Loucy (cell line): ENCODE measurements at regions not wholly inside any gene's neighbourhood (a gene's known extent, or its start where the extent isn't known, plus 50 kb on each side); places are given as distances from the start of the nearest gene placed in this dataset.

Experiments
- H2AFZ ChIP-seq: fragments of 200-600 bp; sonication (generic); 2 replicates; pipeline ENCODE4 v1.6.0; 2016; ENCODE audit warnings: antibody characterized with exemption, mild to moderate bottlenecking, low read length, moderate library complexity
- H3F3A ChIP-seq: fragments of 200-600 bp; 2 replicates; pipeline ENCODE4 v1.6.0; 2016; ENCODE audit warnings: antibody characterized with exemption, low read depth, mild to moderate bottlenecking
- H3K27me3 ChIP-seq: fragments of 200-600 bp; sonication (generic); 2 replicates; pipeline ENCODE4 v1.6.1; 2014; ENCODE audit warnings: low read length, mild to moderate bottlenecking; ENCODE audit not compliant: insufficient read depth, poor library complexity, severe bottlenecking
- H3K36me3 ChIP-seq: fragments of 200-600 bp; sonication (generic); 2 replicates; pipeline ENCODE4 v1.6.1; 2016; ENCODE audit warnings: low read length; ENCODE audit not compliant: insufficient read depth
- H3K4me1 ChIP-seq: fragments of 200-600 bp; sonication (generic); 2 replicates; pipeline ENCODE4 v1.5.1; 2014; ENCODE audit warnings: low read length, mild to moderate bottlenecking; ENCODE audit not compliant: insufficient read depth, poor library complexity, severe bottlenecking
- H3K4me2 ChIP-seq: fragments of 200-600 bp; sonication (generic); 2 replicates; pipeline ENCODE4 v1.6.0; 2014; ENCODE audit warnings: antibody characterized with exemption, low read length, low read depth, mild to moderate bottlenecking; ENCODE audit not compliant: poor library complexity, severe bottlenecking
- H3K4me3 ChIP-seq: fragments of 200-600 bp; sonication (generic); 2 replicates; pipeline ENCODE4 v1.5.1; 2014; ENCODE audit warnings: low read length, mild to moderate bottlenecking, mixed read lengths; ENCODE audit not compliant: poor library complexity, severe bottlenecking
- H3K79me2 ChIP-seq: fragments of 200-600 bp; sonication (generic); 2 replicates; pipeline ENCODE4 v1.6.1; 2014; ENCODE audit warnings: low read length; ENCODE audit not compliant: insufficient read depth
- H3K9ac ChIP-seq: fragments of 200-600 bp; sonication (generic); 2 replicates; pipeline ENCODE4 v1.6.0; 2014; ENCODE audit warnings: mild to moderate bottlenecking, low read depth, low read length, moderate library complexity; ENCODE audit not compliant: poor library complexity, severe bottlenecking
- H3K9me2 ChIP-seq: fragments of 200-600 bp; sonication (generic); replicated peaks from 2 replicates; pipeline ENCODE4 v1.6.1; 2016; ENCODE audit warnings: low read depth, low read length, mixed read lengths
- H3K9me3 ChIP-seq: fragments of 200-600 bp; sonication (generic); 2 replicates; pipeline ENCODE4 v1.6.1; 2014; ENCODE audit warnings: mild to moderate bottlenecking, antibody characterized with exemption, low read length, low read depth; ENCODE audit not compliant: insufficient read depth
- H4K20me1 ChIP-seq: fragments of 200-600 bp; sonication (generic); 2 replicates; pipeline ENCODE4 v1.6.0; 2014; ENCODE audit warnings: antibody characterized with exemption, low read length, mild to moderate bottlenecking; ENCODE audit not compliant: insufficient read depth, poor library complexity, severe bottlenecking
- EZH2phosphoT487 ChIP-seq: fragments of 200-600 bp; IDR thresholded peaks from 2 replicates; pipeline ENCODE4 v1.6.1; 2018; ENCODE audit warnings: antibody characterized with exemption, mild to moderate bottlenecking, moderate library complexity, borderline replicate concordance
- TF ChIP-seq, protein P1 (sequence below): fragments of 200-600 bp; sonication (generic); conservative IDR thresholded peaks from 2 replicates; pipeline ENCODE4 v1.5.1; 2014; ENCODE audit warnings: mild to moderate bottlenecking, antibody characterized with exemption, low read length

GRCh38 chr18:45559258-45559657, 56.0 kb upstream of the SLC14A2 start:
- Histone ChIP-seq H4K20me1 (no peaks in the 10 kb centered on the region), H2AFZ (no peak overlapping the region), H3K27me3 (no peaks in the 10 kb centered on the region), H3K4me3 (no peak overlapping the region), H3K9me2 (no peaks in the 10 kb centered on the region), H3K9ac (no peak overlapping the region), H3K36me3 (no peaks in the 10 kb centered on the region), H3K4me1 (peaks cover 10% of the 10 kb centered on the region), H3K79me2 (no peaks in the 10 kb centered on the region), H3F3A (no peaks in the 10 kb centered on the region), H3K4me2 (no peak overlapping the region), H3K9me3 (no peaks in the 10 kb centered on the region)
- TF ChIP-seq, protein P1, sequence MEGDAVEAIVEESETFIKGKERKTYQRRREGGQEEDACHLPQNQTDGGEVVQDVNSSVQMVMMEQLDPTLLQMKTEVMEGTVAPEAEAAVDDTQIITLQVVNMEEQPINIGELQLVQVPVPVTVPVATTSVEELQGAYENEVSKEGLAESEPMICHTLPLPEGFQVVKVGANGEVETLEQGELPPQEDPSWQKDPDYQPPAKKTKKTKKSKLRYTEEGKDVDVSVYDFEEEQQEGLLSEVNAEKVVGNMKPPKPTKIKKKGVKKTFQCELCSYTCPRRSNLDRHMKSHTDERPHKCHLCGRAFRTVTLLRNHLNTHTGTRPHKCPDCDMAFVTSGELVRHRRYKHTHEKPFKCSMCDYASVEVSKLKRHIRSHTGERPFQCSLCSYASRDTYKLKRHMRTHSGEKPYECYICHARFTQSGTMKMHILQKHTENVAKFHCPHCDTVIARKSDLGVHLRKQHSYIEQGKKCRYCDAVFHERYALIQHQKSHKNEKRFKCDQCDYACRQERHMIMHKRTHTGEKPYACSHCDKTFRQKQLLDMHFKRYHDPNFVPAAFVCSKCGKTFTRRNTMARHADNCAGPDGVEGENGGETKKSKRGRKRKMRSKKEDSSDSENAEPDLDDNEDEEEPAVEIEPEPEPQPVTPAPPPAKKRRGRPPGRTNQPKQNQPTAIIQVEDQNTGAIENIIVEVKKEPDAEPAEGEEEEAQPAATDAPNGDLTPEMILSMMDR, result no peak

GRCh38 chr18:45560870-45561269, 54.4 kb upstream of the SLC14A2 start:
- Histone ChIP-seq H3K4me2 (no peak overlapping the region), H3F3A (no peaks in the 10 kb centered on the region), H3K9ac (no peak overlapping the region), H3K36me3 (no peaks in the 10 kb centered on the region), H3K9me2 (no peaks in the 10 kb centered on the region), H3K27me3 (no peaks in the 10 kb centered on the region), H3K9me3 (no peaks in the 10 kb centered on the region), H2AFZ (no peak overlapping the region), H3K4me3 (no peak overlapping the region), H3K4me1 (peaks cover 10% of the 10 kb centered on the region), H3K79me2 (no peaks in the 10 kb centered on the region), H4K20me1 (no peaks in the 10 kb centered on the region)
- TF ChIP-seq EZH2phosphoT487, result no peak
- TF ChIP-seq, protein P1, result no peak

- no peaks in the 10 kb centered on the region for H3K36me3 ChIP-seq
- H3K9me3 ChIP-seq, result no peaks in the 10 kb centered on the region
- TF ChIP-seq, protein P1, result no peak
- TF ChIP-seq EZH2phosphoT487, result no peak
These were observed 52.5 kb upstream of the SLC14A2 start for GRCh38 chr18:45562567-45563479.

More at GRCh38 chr18:45562567-45563479, 52.5 kb upstream of the SLC14A2 start:
- no peaks in the 10 kb centered on the region for H3K27me3 ChIP-seq
- no peak overlapping the region for H3K4me3 ChIP-seq
- H3K9ac ChIP-seq, result no peak overlapping the region
- no peak overlapping the region for H3K4me2 ChIP-seq
- peaks cover 10% of the 10 kb centered on the region for H3K4me1 ChIP-seq
- no peaks in the 10 kb centered on the region for H4K20me1 ChIP-seq
- no peak overlapping the region for H2AFZ ChIP-seq
- no peaks in the 10 kb centered on the region for H3K9me2 ChIP-seq
- no peaks in the 10 kb centered on the region for H3K79me2 ChIP-seq
- H3F3A ChIP-seq, result no peaks in the 10 kb centered on the region
